Calu3 (cell line): ENCODE measurements at regions not wholly inside any gene's neighbourhood (a gene's known extent, or its start where the extent isn't known, plus 50 kb on each side); places are given as distances from the start of the nearest gene placed in this dataset.
A peak's percentile ranks its signal among the peaks of the same experiment; 100 is the strongest.

Experiments used
- BruUV-seq: library from RNA; stranded (reverse); fragments of 400-500 nt; replicated peaks from 2 replicates; lab custom pipeline; 2021; lab: Mats Ljungman, UMichigan
- CTCF ChIA-PET: fragments of 300-600 bp; sonication (Branson Sonifier 250); formaldehyde crosslinking; loops from one replicate; lab custom pipeline; 2022; ENCODE audit warnings: antibody characterized with exemption; lab: Charles Lee
- DNase-seq: peaks from one replicate; pipeline ENCODE4 v3.0.0; 2022
- H3K27ac Mint-ChIP-seq: one replicate; pipeline ENCODE4 v1.8.0; 2022; ENCODE audit warnings: mixed read lengths; ENCODE audit not compliant: unreplicated experiment
- H3K27me3 Mint-ChIP-seq: one replicate; pipeline ENCODE4 v1.8.0; 2022; ENCODE audit warnings: mixed read lengths; ENCODE audit not compliant: unreplicated experiment
- H3K36me3 Mint-ChIP-seq: one replicate; pipeline ENCODE4 v1.8.0; 2022; ENCODE audit warnings: mild to moderate bottlenecking, moderate library complexity, mixed read lengths; ENCODE audit not compliant: insufficient read depth, unreplicated experiment
- H3K4me1 Mint-ChIP-seq: one replicate; pipeline ENCODE4 v1.8.0; 2022; ENCODE audit warnings: mild to moderate bottlenecking, low read depth, mixed read lengths; ENCODE audit not compliant: unreplicated experiment
- H3K4me3 Mint-ChIP-seq: one replicate; pipeline ENCODE4 v1.8.0; 2022; ENCODE audit warnings: mild to moderate bottlenecking, low read depth, moderate library complexity, mixed read lengths; ENCODE audit not compliant: unreplicated experiment
- H3K9me3 Mint-ChIP-seq: one replicate; pipeline ENCODE4 v1.8.0; 2022; ENCODE audit warnings: low read depth, mixed read lengths; ENCODE audit not compliant: unreplicated experiment
- CTCF ChIP-seq: fragments of 200-600 bp; IDR thresholded peaks from one replicate; pipeline ENCODE4 v1.8.0; 2022; ENCODE audit warnings: antibody characterized with exemption; ENCODE audit not compliant: unreplicated experiment
- intact Hi-C: fragments of 100-400 bp; cut with micrococcal nuclease; formaldehyde crosslinking; loops from one replicate; pipeline ENCODE4 v1.10.0; 2022; ENCODE audit not compliant: unreplicated experiment

GRCh38 chr6:3593161-3593560 lies 136.3 kb upstream of the SLC22A23 start:
- CTCF ChIA-PET = no interaction called here
- Mint-ChIP-seq H3K36me3 (peaks cover 6% of the 10 kb centered on the region), H3K27ac (peak overlapping the region; percentile 84), H3K4me1 (peaks cover 10% of the 10 kb centered on the region), H3K9me3 (no peaks in the 10 kb centered on the region), H3K27me3 (peaks cover 14% of the 10 kb centered on the region), H3K4me3 (no peak overlapping the region)
- no peak for DNase-seq
- intact Hi-C loops = no loop called here
- TF ChIP-seq CTCF = no peak
- no TSS peak for BruUV-seq

GRCh38 chr6:3592371-3592941 lies 135.6 kb upstream of the SLC22A23 start:
- no peaks in the 10 kb centered on the region for H3K9me3 Mint-ChIP-seq
- peaks cover 10% of the 10 kb centered on the region for H3K4me1 Mint-ChIP-seq
- H3K27ac Mint-ChIP-seq = peak overlapping the region; percentile 84
- intact Hi-C loops = no loop called here
- DNase-seq = peak; percentile 3
- no TSS peak for BruUV-seq
- H3K36me3 Mint-ChIP-seq = peaks cover 6% of the 10 kb centered on the region
- no peak for TF ChIP-seq CTCF
- no peak overlapping the region for H3K4me3 Mint-ChIP-seq
- CTCF ChIA-PET = no interaction called here
- peaks cover 6% of the 10 kb centered on the region for H3K27me3 Mint-ChIP-seq

- TF ChIP-seq CTCF = no peak
- no peak for DNase-seq
- Mint-ChIP-seq H3K4me3 (no peak overlapping the region), H3K27ac (peak overlapping the region; percentile 84), H3K36me3 (peaks cover 6% of the 10 kb centered on the region), H3K9me3 (no peaks in the 10 kb centered on the region), H3K27me3 (peaks cover 2% of the 10 kb centered on the region), H3K4me1 (peaks cover 10% of the 10 kb centered on the region)
- CTCF ChIA-PET = no interaction called here
- no TSS peak for BruUV-seq
- intact Hi-C loops = no loop called here
Observed at GRCh38 chr6:3591970-3592369, 135.1 kb upstream of the SLC22A23 start.

GRCh38 chr6:3587660-3588059 lies 130.8 kb upstream of the SLC22A23 start:
- H3K9me3 Mint-ChIP-seq = no peaks in the 10 kb centered on the region
- intact Hi-C loops = no loop called here
- CTCF ChIA-PET = no interaction called here
- TF ChIP-seq CTCF = no peak
- DNase-seq = no peak
- no peak overlapping the region for H3K4me3 Mint-ChIP-seq
- peaks cover 20% of the 10 kb centered on the region for H3K4me1 Mint-ChIP-seq
- H3K36me3 Mint-ChIP-seq = peaks cover 5% of the 10 kb centered on the region
- peaks cover 8% of the 10 kb centered on the region for H3K27me3 Mint-ChIP-seq
- no TSS peak for BruUV-seq
- H3K27ac Mint-ChIP-seq = no peak overlapping the region
